SJCRH30 (cell line): ENCODE measurements at regions not wholly inside any gene's neighbourhood (a gene's known extent, or its start where the extent isn't known, plus 50 kb on each side); places are given as distances from the start of the nearest gene placed in this dataset.

ENCODE experiments used
- DNase-seq, 2 experiments: peaks; one replicate each; pipeline ENCODE4 v3.0.0-alpha.2; 2015 to 2020
- H3K27ac ChIP-seq: fragments of 250-450 bp; sonication (Bioruptor Pico); 2 replicates; pipeline ENCODE4 v1.5.1; 2020; ENCODE audit warnings: mild to moderate bottlenecking, moderate library complexity
- H3K27me3 ChIP-seq: fragments of 250-450 bp; sonication (Bioruptor Pico); 2 replicates; pipeline ENCODE4 v1.5.1; 2020; ENCODE audit warnings: mild to moderate bottlenecking, moderate library complexity
- H3K36me3 ChIP-seq: fragments of 250-450 bp; sonication (Bioruptor Pico); 2 replicates; pipeline ENCODE4 v1.5.1; 2020; ENCODE audit warnings: mild to moderate bottlenecking, moderate library complexity
- H3K4me1 ChIP-seq: fragments of 250-450 bp; sonication (Bioruptor Pico); 2 replicates; pipeline ENCODE4 v1.5.1; 2020; ENCODE audit warnings: mild to moderate bottlenecking, moderate library complexity
- H3K4me3 ChIP-seq: fragments of 250-450 bp; sonication (Bioruptor Pico); 2 replicates; pipeline ENCODE4 v1.5.1; 2020; ENCODE audit warnings: mild to moderate bottlenecking, moderate library complexity
- H3K9me3 ChIP-seq: fragments of 250-450 bp; sonication (Bioruptor Pico); replicated peaks from 2 replicates; pipeline ENCODE4 v1.5.1; 2020; ENCODE audit warnings: mild to moderate bottlenecking, moderate library complexity

GRCh38 chr3:75078290-75078689, 463.8 kb upstream of the CNTN3 start:
- no peak overlapping the region for H3K4me3 ChIP-seq
- no peaks in the 10 kb centered on the region for H3K9me3 ChIP-seq
- no peaks in the 10 kb centered on the region for H3K27me3 ChIP-seq
- DNase-seq: no peak
- no peaks in the 10 kb centered on the region for H3K36me3 ChIP-seq
- H3K4me1 ChIP-seq: no peaks in the 10 kb centered on the region
- no peak overlapping the region for H3K27ac ChIP-seq

GRCh38 chr3:75082845-75083244, 468.4 kb upstream of the CNTN3 start:
- DNase-seq: no peak
- H3K36me3 ChIP-seq: no peaks in the 10 kb centered on the region
- H3K4me3 ChIP-seq: no peak overlapping the region
- H3K27me3 ChIP-seq: no peaks in the 10 kb centered on the region
- no peaks in the 10 kb centered on the region for H3K9me3 ChIP-seq
- H3K4me1 ChIP-seq: no peaks in the 10 kb centered on the region
- H3K27ac ChIP-seq: no peak overlapping the region

- Histone ChIP-seq H3K36me3 (no peaks in the 10 kb centered on the region), H3K27ac (no peak overlapping the region), H3K4me1 (no peaks in the 10 kb centered on the region), H3K27me3 (no peaks in the 10 kb centered on the region), H3K9me3 (no peaks in the 10 kb centered on the region), H3K4me3 (no peak overlapping the region)
- DNase-seq: no peak
Measured at GRCh38 chr3:75089841-75090240, 475.4 kb upstream of the CNTN3 start.

- Histone ChIP-seq H3K27ac (no peak overlapping the region), H3K4me3 (no peak overlapping the region), H3K36me3 (no peaks in the 10 kb centered on the region), H3K4me1 (no peaks in the 10 kb centered on the region), H3K9me3 (no peaks in the 10 kb centered on the region), H3K27me3 (no peaks in the 10 kb centered on the region)
- DNase-seq: no peak
Measured at GRCh38 chr3:75101329-75102147, 487.1 kb upstream of the CNTN3 start.

GRCh38 chr3:75110741-75111140, 496.3 kb upstream of the CNTN3 start:
- H3K4me3 ChIP-seq: no peak overlapping the region
- H3K36me3 ChIP-seq: no peaks in the 10 kb centered on the region
- DNase-seq: no peak
- no peak overlapping the region for H3K27ac ChIP-seq
- H3K4me1 ChIP-seq: no peaks in the 10 kb centered on the region
- H3K27me3 ChIP-seq: no peaks in the 10 kb centered on the region
- H3K9me3 ChIP-seq: no peaks in the 10 kb centered on the region

GRCh38 chr3:75115695-75116094, 501.2 kb upstream of the CNTN3 start:
- Histone ChIP-seq H3K4me1 (no peaks in the 10 kb centered on the region), H3K27ac (no peak overlapping the region), H3K27me3 (no peaks in the 10 kb centered on the region), H3K9me3 (no peaks in the 10 kb centered on the region), H3K36me3 (no peaks in the 10 kb centered on the region), H3K4me3 (no peak overlapping the region)
- no peak for DNase-seq

GRCh38 chr3:75118779-75119178, 504.3 kb upstream of the CNTN3 start:
- H3K4me3 ChIP-seq: no peak overlapping the region
- no peaks in the 10 kb centered on the region for H3K27me3 ChIP-seq
- DNase-seq: no peak
- no peaks in the 10 kb centered on the region for H3K36me3 ChIP-seq
- H3K9me3 ChIP-seq: no peaks in the 10 kb centered on the region
- no peaks in the 10 kb centered on the region for H3K4me1 ChIP-seq
- H3K27ac ChIP-seq: no peak overlapping the region

GRCh38 chr3:75126556-75126955, 512.1 kb upstream of the CNTN3 start:
- Histone ChIP-seq H3K36me3 (no peaks in the 10 kb centered on the region), H3K4me1 (no peaks in the 10 kb centered on the region), H3K27me3 (no peaks in the 10 kb centered on the region), H3K9me3 (no peaks in the 10 kb centered on the region), H3K4me3 (no peak overlapping the region), H3K27ac (no peak overlapping the region)
- DNase-seq: no peak

GRCh38 chr3:75129101-75129500, 514.6 kb upstream of the CNTN3 start:
- peak; percentile 14 to 42 for DNase-seq
- Histone ChIP-seq H3K9me3 (no peaks in the 10 kb centered on the region), H3K27me3 (no peaks in the 10 kb centered on the region), H3K4me1 (no peaks in the 10 kb centered on the region), H3K4me3 (no peak overlapping the region), H3K36me3 (no peaks in the 10 kb centered on the region), H3K27ac (no peak overlapping the region)

GRCh38 chr3:75136100-75136897, 521.8 kb upstream of the CNTN3 start:
- Histone ChIP-seq H3K9me3 (no peaks in the 10 kb centered on the region), H3K36me3 (no peaks in the 10 kb centered on the region), H3K4me3 (no peak overlapping the region), H3K4me1 (no peaks in the 10 kb centered on the region), H3K27ac (no peak overlapping the region), H3K27me3 (no peaks in the 10 kb centered on the region)
- DNase-seq: no peak

GRCh38 chr3:75138345-75138744, 523.9 kb upstream of the CNTN3 start:
- Histone ChIP-seq H3K4me3 (no peak overlapping the region), H3K4me1 (no peaks in the 10 kb centered on the region), H3K27ac (no peak overlapping the region), H3K9me3 (no peaks in the 10 kb centered on the region), H3K27me3 (no peaks in the 10 kb centered on the region), H3K36me3 (no peaks in the 10 kb centered on the region)
- DNase-seq: no peak

GRCh38 chr3:75140904-75141615, 523.1 kb upstream of the FRG2C start:
- Histone ChIP-seq H3K27me3 (no peaks in the 10 kb centered on the region), H3K4me3 (no peak overlapping the region), H3K36me3 (no peaks in the 10 kb centered on the region), H3K9me3 (no peaks in the 10 kb centered on the region), H3K27ac (no peak overlapping the region), H3K4me1 (no peaks in the 10 kb centered on the region)
- DNase-seq: no peak

- Histone ChIP-seq H3K9me3 (no peaks in the 10 kb centered on the region), H3K4me1 (no peaks in the 10 kb centered on the region), H3K36me3 (no peaks in the 10 kb centered on the region), H3K27me3 (no peaks in the 10 kb centered on the region), H3K4me3 (no peak overlapping the region), H3K27ac (no peak overlapping the region)
- no peak for DNase-seq
Measured at GRCh38 chr3:75144406-75144805, 519.7 kb upstream of the FRG2C start.

GRCh38 chr3:75171630-75172230, 492.4 kb upstream of the FRG2C start:
- H3K9me3 ChIP-seq: no peaks in the 10 kb centered on the region
- H3K36me3 ChIP-seq: no peaks in the 10 kb centered on the region
- no peak overlapping the region for H3K27ac ChIP-seq
- peak in 1 of 2 experiments; percentile 9 for DNase-seq
- no peaks in the 10 kb centered on the region for H3K27me3 ChIP-seq
- no peak overlapping the region for H3K4me3 ChIP-seq
- H3K4me1 ChIP-seq: no peaks in the 10 kb centered on the region

GRCh38 chr3:75176937-75177336, 487.2 kb upstream of the FRG2C start:
- no peak for DNase-seq
- Histone ChIP-seq H3K9me3 (no peaks in the 10 kb centered on the region), H3K36me3 (no peaks in the 10 kb centered on the region), H3K27ac (no peak overlapping the region), H3K4me1 (no peaks in the 10 kb centered on the region), H3K27me3 (no peaks in the 10 kb centered on the region), H3K4me3 (no peak overlapping the region)
